ENCODE measurements at regions not wholly inside any gene's neighbourhood (a gene's known extent, or its start where the extent isn't known, plus 50 kb on each side); places are given as distances from the start of the nearest gene placed in this dataset.

- no peak for TF ChIP-seq POLR2A (IDR thresholded peaks at IDR 0.05; ENCODE audit: low read depth, low read length)
- TF ChIP-seq CTCF (conservative IDR thresholded peaks at IDR 0.05; ENCODE audit: low read depth, low read length): no peak
- no peak for TF ChIP-seq RAD21 (IDR thresholded peaks at IDR 0.05; ENCODE audit: low read length)
- no peak for TF ChIP-seq USF2 (IDR thresholded peaks at IDR 0.05; ENCODE audit: low read depth, low read length)
- no peak for TF ChIP-seq MAZ (IDR thresholded peaks at IDR 0.05; ENCODE audit: borderline replicate concordance, low read depth, low read length)
- no peak for TF ChIP-seq MXI1 (IDR thresholded peaks at IDR 0.05; ENCODE audit: borderline replicate concordance, low read depth, low read length)
- no peak for TF ChIP-seq MAFK (IDR thresholded peaks at IDR 0.05; ENCODE audit: low read depth, low read length)
- no peak for TF ChIP-seq CEBPB (IDR thresholded peaks at IDR 0.05; ENCODE audit: low read depth, low read length)
- no peak for TF ChIP-seq SMC3 (IDR thresholded peaks at IDR 0.05; ENCODE audit: low read depth, low read length)
- TF ChIP-seq RFX5 (IDR thresholded peaks at IDR 0.05; ENCODE audit: low read depth, low read length): no peak
- TF ChIP-seq RCOR1 (IDR thresholded peaks at IDR 0.05; ENCODE audit: insufficient replicate concordance, low read length): no peak
- TF ChIP-seq BHLHE40 (IDR thresholded peaks at IDR 0.05; ENCODE audit: low read depth, low read length): no peak
Observed at GRCh38 chr9:678897-679296, 162.6 kb upstream of the DMRT1 start.

Data from IMR-90 (cell line).